Kidney (tissue), 13 donors: ENCODE measurements at regions not wholly inside any gene's neighbourhood (a gene's known extent, or its start where the extent isn't known, plus 50 kb on each side); places are given as distances from the start of the nearest gene placed in this dataset.

ENCODE experiments used
- DNase-seq, 5 donors: peaks; one replicate each; pipeline ENCODE4 v3.0.0-alpha.2; 2013 to 2020
- FAIRE-seq: peaks from 2 replicates; lab custom pipeline; 2012; peaks lifted over from hg19 to GRCh38; lab: Jason Lieb, UNC
- H3K27ac ChIP-seq, 2 donors: one replicate each; pipeline ENCODE4 v1.7.0; 2013; ENCODE audit warnings: low read depth in 2 of 2, low read length in 2 of 2, inconsistent platforms in 1 of 2
- H3K27me3 ChIP-seq: one replicate; pipeline ENCODE4 v1.7.1; 2013; ENCODE audit warnings: low read length, inconsistent platforms; ENCODE audit not compliant: control insufficient read depth, insufficient read depth
- H3K36me3 ChIP-seq, 3 donors: one replicate each; pipeline versions ENCODE4 v1.7.0 to v1.7.1; 2013; ENCODE audit warnings: low read length in 3 of 3, control low read depth in 1 of 3, inconsistent platforms in 1 of 3; ENCODE audit not compliant: insufficient read depth in 3 of 3, control insufficient read depth in 2 of 3
- H3K4me1 ChIP-seq, 3 donors: one replicate each; pipeline versions ENCODE4 v1.7.0 to v1.7.1; 2013; ENCODE audit warnings: low read length in 3 of 3, inconsistent platforms in 1 of 3, low read depth in 1 of 3; ENCODE audit not compliant: control insufficient read depth in 2 of 3, insufficient read depth in 2 of 3
- H3K4me3 ChIP-seq, 3 donors: one replicate each; pipeline versions ENCODE4 v1.7.0 to v1.8.1; 2013; ENCODE audit warnings: low read length in 3 of 3, control low read depth in 1 of 3, inconsistent platforms in 1 of 3
- H3K9ac ChIP-seq, 3 donors: one replicate each; pipeline versions ENCODE4 v1.7.0 to v1.7.1; 2013; ENCODE audit warnings: low read length in 3 of 3, control low read depth in 1 of 3, inconsistent platforms in 1 of 3
- H3K9me3 ChIP-seq, 3 donors: one replicate each; pipeline versions ENCODE4 v1.7.0 to v1.7.1; 2013; ENCODE audit warnings: low read length in 3 of 3, control low read depth in 1 of 3, inconsistent platforms in 1 of 3; ENCODE audit not compliant: control insufficient read depth in 2 of 3, insufficient read depth in 1 of 3
- CTCF ChIP-seq: IDR thresholded peaks from 3 replicates; pipeline ENCODE4 v1.5.1; 2012; ENCODE audit warnings: mild to moderate bottlenecking, moderate library complexity, borderline replicate concordance; ENCODE audit not compliant: insufficient read depth; ENCODE audit errors: extremely low read depth
- intact Hi-C: fragments of 100-400 bp; cut with DNase I; formaldehyde crosslinking; loops from one replicate; pipeline ENCODE4 v1.11.1; 2022
- donor health status: control.
- donor health status: control.
- donor health status: control.
- donor health status: control.
- donor health status: control.
- donor health status: DM: yes; HTN: yes; CAD: no.
- donor health status: Normal renal cell carcinoma (clear cell type).

GRCh38 chr9:684941-685340, 156.6 kb upstream of the DMRT1 start:
- H3K4me1 ChIP-seq = peaks cover 0 to 6% (median 4%) of the 10 kb centered on the region in 3 donors
- H3K27ac ChIP-seq = peak overlapping the region in 1 of 2 donors; percentile 14
- H3K36me3 ChIP-seq = no peaks in the 10 kb centered on the region
- H3K4me3 ChIP-seq = peak overlapping the region in 1 of 3 donors; percentile 5
- no peaks in the 10 kb centered on the region for H3K27me3 ChIP-seq
- FAIRE-seq = no peak
- intact Hi-C loops = no loop called here
- no peak overlapping the region for H3K9ac ChIP-seq
- TF ChIP-seq CTCF = no peak
- no peak for DNase-seq
- no peaks in the 10 kb centered on the region for H3K9me3 ChIP-seq

GRCh38 chr9:686321-686813, 155.1 kb upstream of the DMRT1 start:
- Histone ChIP-seq H3K27me3 (no peaks in the 10 kb centered on the region), H3K27ac (no peak overlapping the region), H3K4me3 (no peak overlapping the region), H3K9me3 (no peaks in the 10 kb centered on the region), H3K9ac (no peak overlapping the region), H3K4me1 (peaks cover 0 to 6% (median 4%) of the 10 kb centered on the region in 3 donors), H3K36me3 (no peaks in the 10 kb centered on the region)
- intact Hi-C loops = no loop called here
- FAIRE-seq (no peak), DNase-seq (no peak)
- TF ChIP-seq CTCF = no peak

- H3K9ac ChIP-seq = no peak overlapping the region
- intact Hi-C loops = no loop called here
- no peak overlapping the region for H3K27ac ChIP-seq
- no peaks in the 10 kb centered on the region for H3K27me3 ChIP-seq
- H3K4me3 ChIP-seq = no peak overlapping the region
- no peak for DNase-seq
- H3K9me3 ChIP-seq = no peaks in the 10 kb centered on the region
- TF ChIP-seq CTCF = no peak
- H3K4me1 ChIP-seq = peaks cover 0 to 6% (median 4%) of the 10 kb centered on the region in 3 donors
- no peaks in the 10 kb centered on the region for H3K36me3 ChIP-seq
- FAIRE-seq = no peak
These were observed 154.3 kb upstream of the DMRT1 start for GRCh38 chr9:687034-687785.
